ENCODE measurements at regions not wholly inside any gene's neighbourhood (a gene's known extent, or its start where the extent isn't known, plus 50 kb on each side); places are given as distances from the start of the nearest gene placed in this dataset.

DNA sequence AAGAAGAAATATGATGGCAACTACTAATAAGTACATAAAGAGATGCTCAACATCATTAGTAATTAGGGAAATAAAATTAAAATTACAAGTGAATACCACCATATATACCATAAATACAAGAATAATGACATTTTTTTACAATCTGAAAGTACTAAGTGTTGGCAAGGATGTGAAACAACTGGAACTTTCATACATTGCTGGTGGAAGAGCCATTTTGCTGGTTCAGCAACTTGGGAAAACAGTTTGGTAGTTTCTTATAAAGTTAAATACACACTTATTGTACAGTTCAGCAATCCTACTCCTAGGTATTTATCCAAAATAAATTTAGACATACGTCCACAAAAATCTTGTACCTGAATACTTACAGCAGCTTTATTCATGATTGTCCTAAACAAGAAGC is 192.9 kb downstream of the CARTPT start:
- TF ChIP-seq, protein P1, sequence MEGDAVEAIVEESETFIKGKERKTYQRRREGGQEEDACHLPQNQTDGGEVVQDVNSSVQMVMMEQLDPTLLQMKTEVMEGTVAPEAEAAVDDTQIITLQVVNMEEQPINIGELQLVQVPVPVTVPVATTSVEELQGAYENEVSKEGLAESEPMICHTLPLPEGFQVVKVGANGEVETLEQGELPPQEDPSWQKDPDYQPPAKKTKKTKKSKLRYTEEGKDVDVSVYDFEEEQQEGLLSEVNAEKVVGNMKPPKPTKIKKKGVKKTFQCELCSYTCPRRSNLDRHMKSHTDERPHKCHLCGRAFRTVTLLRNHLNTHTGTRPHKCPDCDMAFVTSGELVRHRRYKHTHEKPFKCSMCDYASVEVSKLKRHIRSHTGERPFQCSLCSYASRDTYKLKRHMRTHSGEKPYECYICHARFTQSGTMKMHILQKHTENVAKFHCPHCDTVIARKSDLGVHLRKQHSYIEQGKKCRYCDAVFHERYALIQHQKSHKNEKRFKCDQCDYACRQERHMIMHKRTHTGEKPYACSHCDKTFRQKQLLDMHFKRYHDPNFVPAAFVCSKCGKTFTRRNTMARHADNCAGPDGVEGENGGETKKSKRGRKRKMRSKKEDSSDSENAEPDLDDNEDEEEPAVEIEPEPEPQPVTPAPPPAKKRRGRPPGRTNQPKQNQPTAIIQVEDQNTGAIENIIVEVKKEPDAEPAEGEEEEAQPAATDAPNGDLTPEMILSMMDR (IDR thresholded peaks at IDR 0.05; ENCODE audit: low read depth, low read length): no peak
- Histone ChIP-seq H3K9me3 (ENCODE audit: severe bottlenecking) (no peaks in the 10 kb centered on the region), H3K4me3 (ENCODE audit: low read depth, low read length) (no peak overlapping the region), H3K36me3 (no peaks in the 10 kb centered on the region), H3K27me3 (ENCODE audit: insufficient read depth, low read depth, severe bottlenecking) (no peaks in the 10 kb centered on the region), H3K27ac (no peak overlapping the region)
- DNase-seq: no peak

- TF ChIP-seq, protein P1 (IDR thresholded peaks at IDR 0.05; ENCODE audit: low read depth, low read length): no peak
- H3K27me3 ChIP-seq (ENCODE audit: insufficient read depth, low read depth, severe bottlenecking): no peaks in the 10 kb centered on the region
- no peaks in the 10 kb centered on the region for H3K36me3 ChIP-seq
- H3K9me3 ChIP-seq (ENCODE audit: severe bottlenecking): peaks cover 5% of the 10 kb centered on the region
- no peak overlapping the region for H3K4me3 ChIP-seq (ENCODE audit: low read depth, low read length)
- DNase-seq: no peak
- H3K27ac ChIP-seq: no peak overlapping the region
These were observed 193.0 kb upstream of the MAP1B start for GRCh38 chr5:71914281-71914680.

GRCh38 chr5:71922584-71923106 is 184.6 kb upstream of the MAP1B start:
- no peak overlapping the region for H3K4me3 ChIP-seq (ENCODE audit: low read depth, low read length)
- H3K36me3 ChIP-seq: no peaks in the 10 kb centered on the region
- DNase-seq: no peak
- TF ChIP-seq, protein P1 (IDR thresholded peaks at IDR 0.05; ENCODE audit: low read depth, low read length): no peak
- no peaks in the 10 kb centered on the region for H3K27me3 ChIP-seq (ENCODE audit: insufficient read depth, low read depth, severe bottlenecking)
- peaks cover under 1% of the 10 kb centered on the region for H3K9me3 ChIP-seq (ENCODE audit: severe bottlenecking)
- no peak overlapping the region for H3K27ac ChIP-seq

DNA sequence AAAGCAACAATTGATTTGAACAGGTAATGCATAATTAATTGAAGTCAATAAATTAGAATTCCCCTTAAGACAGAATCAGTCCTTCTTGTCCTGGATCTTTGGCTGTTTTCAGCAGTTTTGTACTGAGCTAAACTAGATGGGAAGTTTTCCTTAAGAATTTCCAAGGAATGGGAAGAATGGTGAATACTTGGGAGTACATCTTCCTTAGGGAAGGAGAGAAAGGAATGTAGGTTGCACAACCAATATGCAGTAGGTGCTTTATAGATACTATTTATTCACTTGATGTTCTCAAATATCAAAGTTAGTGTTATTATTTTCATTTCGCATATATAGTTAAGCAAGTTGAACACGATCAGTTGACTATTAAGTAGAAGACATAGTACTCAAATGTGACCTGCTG is 183.5 kb upstream of the MAP1B start:
- no peak overlapping the region for H3K27ac ChIP-seq
- no peak overlapping the region for H3K4me3 ChIP-seq (ENCODE audit: low read depth, low read length)
- TF ChIP-seq, protein P1 (IDR thresholded peaks at IDR 0.05; ENCODE audit: low read depth, low read length): no peak
- no peak for DNase-seq
- H3K27me3 ChIP-seq (ENCODE audit: insufficient read depth, low read depth, severe bottlenecking): no peaks in the 10 kb centered on the region
- H3K36me3 ChIP-seq: no peaks in the 10 kb centered on the region
- no peaks in the 10 kb centered on the region for H3K9me3 ChIP-seq (ENCODE audit: severe bottlenecking)

GRCh38 chr5:71924325-71924724 is 182.9 kb upstream of the MAP1B start:
- Histone ChIP-seq H3K4me3 (ENCODE audit: low read depth, low read length) (no peak overlapping the region), H3K27ac (no peak overlapping the region), H3K36me3 (no peaks in the 10 kb centered on the region), H3K27me3 (ENCODE audit: insufficient read depth, low read depth, severe bottlenecking) (no peaks in the 10 kb centered on the region), H3K9me3 (ENCODE audit: severe bottlenecking) (no peaks in the 10 kb centered on the region)
- TF ChIP-seq, protein P1 (IDR thresholded peaks at IDR 0.05; ENCODE audit: low read depth, low read length): no peak
- DNase-seq: no peak

GRCh38 chr5:71924980-71925379 is 182.3 kb upstream of the MAP1B start:
- no peaks in the 10 kb centered on the region for H3K9me3 ChIP-seq (ENCODE audit: severe bottlenecking)
- no peak overlapping the region for H3K4me3 ChIP-seq (ENCODE audit: low read depth, low read length)
- no peak for DNase-seq
- TF ChIP-seq, protein P1 (IDR thresholded peaks at IDR 0.05; ENCODE audit: low read depth, low read length): no peak
- no peaks in the 10 kb centered on the region for H3K27me3 ChIP-seq (ENCODE audit: insufficient read depth, low read depth, severe bottlenecking)
- no peaks in the 10 kb centered on the region for H3K36me3 ChIP-seq
- no peak overlapping the region for H3K27ac ChIP-seq

Measured in WERI-Rb-1 (cell line).